HG02840 (cell line): ENCODE measurements at regions not wholly inside any gene's neighbourhood (a gene's known extent, or its start where the extent isn't known, plus 50 kb on each side); places are given as distances from the start of the nearest gene placed in this dataset.
"Not testable (repeated sequence)": the region's sequence is repeated elsewhere in the genome, so short reads cannot be mapped to it uniquely, and the experiment has no call there.

ENCODE experiments used
- ATAC-seq: cut with Tn5 transposase; IDR thresholded peaks from one replicate; pipeline ENCODE4 v1.9.1; 2021; ENCODE audit warnings: mild to moderate bottlenecking, moderate library complexity, moderate number of reproducible peaks; ENCODE audit not compliant: unreplicated experiment, low FRiP score

- ATAC-seq, result no peak
These were observed 163.4 kb upstream of the ETV3 start for GRCh38 chr1:157301477-157302198.

DNA sequence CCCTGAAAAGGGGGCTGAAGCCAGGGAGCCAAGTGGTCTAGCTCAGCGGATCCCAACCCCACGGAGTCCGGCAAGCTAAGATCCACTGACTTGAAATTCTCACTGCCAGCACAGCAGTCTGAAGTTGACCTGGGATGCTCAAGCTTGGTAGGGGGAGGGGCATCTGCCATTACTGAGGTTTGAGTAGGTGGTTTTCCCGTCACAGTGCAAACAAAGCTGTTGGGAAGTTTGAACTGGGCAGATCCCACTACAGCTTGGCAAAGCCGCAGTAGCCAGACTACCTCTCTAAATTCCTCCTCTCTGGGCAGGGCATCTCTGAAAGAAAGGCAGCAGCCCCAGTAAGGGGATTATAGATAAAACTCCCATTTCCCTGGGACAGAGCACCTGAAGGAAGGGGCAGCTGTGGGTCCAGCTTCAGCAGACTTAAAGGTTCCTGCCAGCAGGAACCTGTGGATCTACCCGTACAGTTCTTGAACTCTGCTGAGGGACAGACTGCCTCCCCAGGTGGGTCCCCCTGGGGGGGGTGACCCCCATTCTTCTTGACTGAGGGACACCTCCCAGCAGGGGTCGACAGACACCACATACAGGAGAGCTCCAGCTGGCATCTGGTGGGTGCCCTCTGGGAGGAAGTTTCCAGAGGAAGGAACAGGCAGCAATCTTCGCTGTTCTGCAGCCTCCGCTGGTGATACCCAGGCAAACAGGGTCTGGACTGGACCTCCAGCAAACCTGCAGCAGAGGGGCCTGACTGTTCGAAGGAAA lies 156.4 kb upstream of the ETV3 start:
- ATAC-seq, result not testable (repeated sequence)

- ATAC-seq, result no peak
These were observed 154.8 kb upstream of the ETV3 start for GRCh38 chr1:157292809-157293564.

DNA sequence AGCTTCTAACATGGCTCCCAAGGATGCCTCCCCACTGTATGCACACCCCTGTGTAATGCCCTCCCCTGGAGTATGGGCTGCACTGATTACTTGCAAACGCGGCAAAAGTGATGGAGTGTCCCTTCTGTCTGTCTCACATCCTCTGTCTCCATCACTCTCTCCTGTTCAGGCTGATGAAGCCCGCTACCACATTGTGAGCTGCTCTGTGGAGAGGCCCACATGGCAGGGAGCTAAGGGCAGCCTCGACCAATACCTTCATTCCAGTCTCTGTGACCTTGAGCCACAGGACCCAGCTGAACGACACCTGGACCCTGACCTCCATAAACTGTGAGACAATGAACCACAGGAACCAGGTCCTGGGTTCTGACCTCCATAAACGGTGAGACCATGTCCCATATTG lies 154.1 kb upstream of the ETV3 start:
- ATAC-seq, result no peak

- no peak for ATAC-seq
These were observed 152.9 kb upstream of the ETV3 start for GRCh38 chr1:157291083-157291482.

DNA sequence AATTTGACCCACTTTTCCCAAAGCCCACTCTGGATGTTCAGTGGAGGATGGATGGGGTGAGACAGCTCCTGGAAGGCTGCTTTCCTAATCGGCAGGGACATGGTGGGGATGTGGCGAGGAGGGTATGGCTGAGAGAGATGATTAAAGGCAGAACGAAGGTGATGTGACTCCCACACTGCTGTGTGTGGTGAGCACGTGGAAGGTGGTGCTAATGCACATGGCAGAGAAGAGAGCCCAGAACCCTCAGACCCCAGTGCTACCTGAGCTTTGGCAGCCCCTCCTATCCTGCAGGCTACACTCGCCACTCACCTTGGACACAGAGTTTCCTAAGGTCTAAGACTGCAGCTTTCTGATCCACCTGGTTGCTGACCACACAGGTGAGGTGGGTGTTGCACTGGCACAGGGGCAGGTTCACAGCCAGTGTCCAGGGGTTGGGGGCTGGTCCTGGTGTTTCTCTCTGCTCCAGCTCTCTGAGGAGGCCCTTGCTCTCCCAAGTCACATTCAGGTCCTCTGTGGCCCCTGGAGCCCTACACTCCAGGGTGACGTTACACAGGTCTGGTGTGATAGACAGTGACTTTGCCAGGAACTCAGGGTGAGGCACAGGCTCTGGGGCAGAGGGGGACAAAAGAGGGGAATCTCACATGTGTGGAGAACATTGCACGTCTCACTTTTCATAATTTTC lies 151.4 kb upstream of the ETV3 start:
- no peak for ATAC-seq

GRCh38 chr1:157288996-157289395 lies 150.8 kb upstream of the ETV3 start:
- ATAC-seq, result no peak

DNA sequence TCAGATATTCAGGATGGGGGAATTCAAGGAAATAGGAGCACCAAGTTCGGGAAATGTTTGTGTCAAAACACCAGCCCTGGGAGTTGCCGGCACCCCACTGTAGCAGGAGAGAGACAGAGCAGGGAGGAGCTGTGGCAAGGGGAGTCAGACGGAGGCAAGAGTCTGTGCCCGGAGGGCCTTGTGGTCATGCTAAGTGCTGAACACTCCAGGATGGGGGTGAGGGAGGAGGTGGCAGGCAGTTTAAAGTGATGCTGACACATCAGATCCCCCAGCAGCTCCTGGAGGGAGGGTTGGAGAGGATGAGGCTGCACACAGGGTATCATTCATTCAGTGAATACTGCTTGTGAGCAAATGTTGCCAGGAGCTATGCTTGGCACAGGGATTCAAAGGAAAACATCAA lies 150.3 kb upstream of the ETV3 start:
- ATAC-seq, result no peak

GRCh38 chr1:157288006-157288405 lies 149.8 kb upstream of the ETV3 start:
- no peak for ATAC-seq

- ATAC-seq, result no peak
These were observed 149.3 kb upstream of the ETV3 start for GRCh38 chr1:157287462-157287861.

DNA sequence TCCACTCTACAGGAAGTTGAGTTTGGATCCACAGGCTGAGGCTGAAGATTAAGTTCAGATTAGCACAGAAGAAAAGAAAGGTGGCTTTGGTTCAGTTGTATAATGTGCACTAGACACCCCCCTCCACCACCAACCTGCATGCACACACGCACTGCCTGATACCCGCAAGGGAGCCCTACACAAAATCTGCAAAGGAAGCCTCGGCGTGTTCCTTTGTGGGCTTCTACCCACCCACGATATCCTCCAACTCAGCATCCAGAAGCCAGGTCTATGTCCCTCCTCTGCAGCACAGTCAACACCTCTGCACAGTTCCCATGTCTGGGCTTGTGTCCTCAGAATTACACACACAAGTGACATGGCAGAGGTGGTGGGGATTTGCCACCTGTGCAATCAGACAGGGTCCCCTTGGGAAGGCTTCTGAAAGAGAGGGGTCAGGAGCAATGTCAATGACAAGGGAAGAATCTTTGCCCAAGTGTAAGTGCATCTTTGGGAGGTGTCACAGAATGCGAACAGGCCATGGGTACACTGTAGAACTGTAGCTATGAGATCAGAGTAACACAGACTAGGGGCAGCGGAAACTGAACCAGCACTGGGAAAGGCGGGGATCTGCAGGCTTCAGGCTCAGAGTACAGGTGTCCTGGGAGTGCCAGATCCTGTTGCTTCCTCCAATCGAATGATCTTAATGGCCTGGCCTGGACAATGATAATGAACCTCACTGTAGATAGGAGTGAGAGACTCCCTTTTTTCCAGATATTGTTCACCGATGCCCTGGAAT lies 148.6 kb upstream of the ETV3 start:
- ATAC-seq, result no peak

DNA sequence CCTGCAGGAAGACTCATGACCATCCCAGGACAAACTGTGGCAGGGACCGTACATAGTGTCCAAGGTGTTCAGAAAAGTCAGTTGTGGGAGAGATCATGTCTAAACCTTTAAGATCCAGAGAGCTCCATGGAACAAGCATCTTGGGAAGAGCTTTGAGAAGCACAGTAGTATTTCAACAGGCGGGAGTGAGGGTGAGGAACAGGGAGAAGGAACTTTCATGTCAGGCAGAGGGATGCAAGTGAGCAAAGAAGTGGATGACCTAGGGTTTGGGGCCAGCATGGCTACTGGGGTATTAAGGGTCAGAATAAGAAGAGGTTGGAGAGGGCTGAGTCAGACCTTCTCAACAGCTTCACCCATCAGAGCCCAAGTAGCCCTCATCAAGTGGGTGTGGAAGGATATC lies 147.9 kb upstream of the ETV3 start:
- no peak for ATAC-seq

DNA sequence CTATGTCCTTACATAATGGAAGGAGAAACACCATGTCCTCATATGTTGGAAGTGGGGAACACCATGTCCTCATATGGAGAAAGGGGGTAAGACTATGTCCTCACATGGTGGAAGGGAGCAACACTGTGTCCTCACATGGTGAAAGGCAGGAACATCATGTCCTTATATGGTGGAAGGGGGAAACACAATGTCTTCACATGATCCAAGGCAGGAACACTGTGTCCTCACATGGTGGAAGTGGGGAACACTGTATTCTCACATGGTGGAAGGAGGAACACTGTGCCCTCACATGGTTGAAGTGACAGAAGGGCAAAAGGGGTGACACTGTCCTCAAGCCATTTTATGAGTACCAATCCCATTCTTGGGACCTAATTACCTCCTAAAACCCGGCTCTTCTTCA lies 146.3 kb upstream of the ETV3 start:
- ATAC-seq, result no peak

GRCh38 chr1:157279802-157280140 lies 141.6 kb upstream of the ETV3 start:
- no peak for ATAC-seq

DNA sequence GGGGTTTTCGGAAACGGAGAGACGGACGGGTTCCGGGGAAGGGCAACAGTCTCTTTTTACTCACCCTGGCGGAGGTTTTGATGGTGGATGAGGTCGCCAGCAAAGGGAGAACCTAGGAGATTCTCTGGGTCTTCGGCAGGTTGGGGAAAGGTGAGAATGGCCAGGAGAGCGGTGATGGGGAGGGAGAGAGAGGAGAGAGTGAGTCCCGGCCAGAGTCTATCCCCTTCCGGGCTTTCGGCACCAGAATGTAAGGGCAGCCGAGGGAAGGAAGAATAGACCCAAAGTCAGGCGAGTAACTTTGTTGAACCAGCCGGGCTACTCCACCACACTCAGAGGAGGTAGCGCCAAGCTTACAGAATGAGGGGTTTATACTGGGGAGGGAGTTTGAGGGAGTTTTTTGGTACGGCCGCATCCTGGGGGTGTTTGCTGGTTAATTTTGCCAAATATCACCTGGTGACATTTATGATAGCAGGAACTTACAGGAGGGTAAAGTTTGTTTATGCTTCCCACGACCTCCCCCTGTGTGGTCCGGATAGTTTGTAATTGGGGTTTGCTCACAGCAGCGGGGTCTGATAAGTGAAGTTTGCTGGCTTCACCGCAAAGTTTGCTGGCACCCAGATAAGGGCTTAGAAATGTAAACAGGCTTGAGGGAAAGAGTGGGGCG lies 141.1 kb upstream of the ETV3 start:
- ATAC-seq, result no peak

DNA sequence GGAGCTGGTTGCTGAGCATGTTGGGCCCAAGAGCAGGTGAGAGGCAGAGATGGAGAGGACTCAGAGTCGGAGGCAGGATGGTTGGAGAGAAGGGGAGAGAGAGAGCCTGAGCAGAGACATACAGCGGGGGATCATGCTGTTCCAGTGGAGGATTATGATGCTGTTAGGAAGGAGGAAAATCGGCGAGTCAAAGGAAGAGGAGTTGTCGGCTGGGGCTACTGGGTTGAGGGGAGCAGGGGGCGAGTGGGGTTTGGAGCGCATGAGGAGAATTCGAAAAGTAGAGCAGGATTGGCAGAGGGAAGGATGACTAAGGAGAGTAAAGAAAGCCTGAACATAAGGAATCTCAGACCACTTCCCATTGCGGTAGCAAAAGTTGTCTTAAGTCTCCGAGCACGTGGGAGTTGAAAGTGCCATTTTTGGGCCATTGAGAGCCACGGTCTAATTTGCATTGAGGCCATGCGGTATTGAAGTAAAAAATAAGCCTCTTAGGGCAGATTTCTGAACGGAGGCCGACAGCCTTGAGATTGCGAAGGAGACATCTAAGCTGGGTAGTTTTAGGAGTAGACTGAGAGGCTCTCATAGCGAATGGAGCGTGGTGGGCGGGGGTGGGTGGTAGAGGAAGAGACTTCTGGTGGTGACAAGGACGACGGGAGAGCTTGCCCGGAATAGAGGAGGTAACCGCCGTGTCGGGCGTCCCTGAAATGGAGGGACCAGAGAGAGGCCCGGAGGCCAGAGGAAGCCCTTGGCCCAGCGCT lies 140.4 kb upstream of the ETV3 start:
- no peak for ATAC-seq

GRCh38 chr1:157277913-157278312 lies 139.7 kb upstream of the ETV3 start:
- ATAC-seq, result no peak

DNA sequence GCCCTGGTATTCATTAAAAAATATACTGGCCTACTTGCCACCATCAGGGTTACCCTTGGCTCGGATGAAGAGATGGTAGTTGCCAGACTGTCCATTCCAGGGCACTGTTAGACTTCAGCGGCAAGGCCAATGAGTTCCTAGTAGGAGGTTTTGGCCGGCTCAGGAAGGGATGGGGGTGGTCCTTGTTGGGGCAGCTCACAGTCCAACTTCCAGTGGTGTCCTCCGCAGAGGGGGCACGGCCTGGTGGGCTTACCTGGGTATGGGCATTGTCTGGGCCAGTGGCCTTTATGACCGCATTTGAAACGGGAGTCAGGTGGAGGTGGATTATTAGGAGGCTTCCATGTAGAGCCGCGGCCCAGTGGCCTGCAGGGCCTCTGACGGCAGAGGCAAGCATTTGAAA lies 139.1 kb upstream of the ETV3 start:
- no peak for ATAC-seq
